ENCODE measurements at regions not wholly inside any gene's neighbourhood (a gene's known extent, or its start where the extent isn't known, plus 50 kb on each side); places are given as distances from the start of the nearest gene placed in this dataset.

DNA sequence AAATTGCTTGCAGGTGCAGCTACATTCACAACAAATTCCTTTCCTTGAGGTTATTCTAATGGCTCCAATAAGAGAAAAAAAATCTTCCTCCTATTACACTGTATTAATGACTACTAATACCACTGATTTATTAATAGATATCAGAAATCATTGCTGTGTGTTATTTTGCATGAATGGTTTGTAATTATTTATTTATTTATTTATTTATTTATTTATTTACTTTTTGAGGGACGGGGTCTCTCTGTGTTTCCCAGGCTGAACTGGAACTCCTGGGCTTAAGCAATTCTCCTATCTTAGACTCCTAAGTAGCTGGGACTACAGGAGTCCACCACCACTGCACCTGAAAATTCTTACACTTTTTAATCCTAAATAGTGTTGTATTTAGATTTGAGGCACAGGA, 390.4 kb downstream of the SI start:
- Histone ChIP-seq H3K4me3 (replicated peaks in 1 of 3) (no peak overlapping the region), H3K36me3 (no peaks in the 10 kb centered on the region), H3K27ac (no peak overlapping the region), H3K27me3 (no peaks in the 10 kb centered on the region), H3K4me1 (no peaks in the 10 kb centered on the region), H3K9me3 (no peaks in the 10 kb centered on the region)
- DNase-seq, result no peak
- intact Hi-C loops (cut with DNase I), result no loop called here
- WGBS, 2 donors, result 67 to 73% methylated on average over 1 of the region's 1 CpG
- TF ChIP-seq POLR2A (IDR thresholded peaks at IDR 0.05), result no peak
- TF ChIP-seq, protein P1, sequence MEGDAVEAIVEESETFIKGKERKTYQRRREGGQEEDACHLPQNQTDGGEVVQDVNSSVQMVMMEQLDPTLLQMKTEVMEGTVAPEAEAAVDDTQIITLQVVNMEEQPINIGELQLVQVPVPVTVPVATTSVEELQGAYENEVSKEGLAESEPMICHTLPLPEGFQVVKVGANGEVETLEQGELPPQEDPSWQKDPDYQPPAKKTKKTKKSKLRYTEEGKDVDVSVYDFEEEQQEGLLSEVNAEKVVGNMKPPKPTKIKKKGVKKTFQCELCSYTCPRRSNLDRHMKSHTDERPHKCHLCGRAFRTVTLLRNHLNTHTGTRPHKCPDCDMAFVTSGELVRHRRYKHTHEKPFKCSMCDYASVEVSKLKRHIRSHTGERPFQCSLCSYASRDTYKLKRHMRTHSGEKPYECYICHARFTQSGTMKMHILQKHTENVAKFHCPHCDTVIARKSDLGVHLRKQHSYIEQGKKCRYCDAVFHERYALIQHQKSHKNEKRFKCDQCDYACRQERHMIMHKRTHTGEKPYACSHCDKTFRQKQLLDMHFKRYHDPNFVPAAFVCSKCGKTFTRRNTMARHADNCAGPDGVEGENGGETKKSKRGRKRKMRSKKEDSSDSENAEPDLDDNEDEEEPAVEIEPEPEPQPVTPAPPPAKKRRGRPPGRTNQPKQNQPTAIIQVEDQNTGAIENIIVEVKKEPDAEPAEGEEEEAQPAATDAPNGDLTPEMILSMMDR (IDR thresholded peaks at IDR 0.05), result no peak

DNA sequence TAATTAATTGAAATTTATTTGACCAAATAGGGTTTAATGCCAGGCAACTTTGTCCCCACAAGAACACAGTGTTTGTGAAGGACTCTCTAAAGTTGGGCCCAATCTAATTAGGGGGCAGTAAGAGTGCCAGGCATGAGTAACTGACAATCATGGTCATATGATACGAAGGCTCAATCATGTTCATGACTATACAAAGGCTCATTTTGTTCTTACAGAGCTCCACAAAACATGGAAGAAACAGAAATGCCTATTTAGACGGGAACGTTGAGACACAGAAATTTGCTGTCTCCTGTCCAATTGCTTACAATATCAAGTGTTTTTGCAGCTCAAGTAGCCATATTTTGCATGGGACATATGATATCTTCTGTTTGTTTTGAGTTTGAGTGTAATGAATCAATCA, 391.1 kb downstream of the SI start:
- DNase-seq, result no peak
- TF ChIP-seq, protein P1 (IDR thresholded peaks at IDR 0.05), result no peak
- TF ChIP-seq POLR2A (IDR thresholded peaks at IDR 0.05), result no peak
- H3K4me1 ChIP-seq, result no peaks in the 10 kb centered on the region
- no peak overlapping the region for H3K4me3 ChIP-seq (replicated peaks in 1 of 3)
- H3K36me3 ChIP-seq, result no peaks in the 10 kb centered on the region
- no peak overlapping the region for H3K27ac ChIP-seq
- intact Hi-C loops (cut with DNase I), result no loop called here
- H3K9me3 ChIP-seq, result no peaks in the 10 kb centered on the region
- WGBS, 2 donors, result 84 to 87% methylated on average over 3 of the region's 3 CpGs
- H3K27me3 ChIP-seq, result no peaks in the 10 kb centered on the region

DNA sequence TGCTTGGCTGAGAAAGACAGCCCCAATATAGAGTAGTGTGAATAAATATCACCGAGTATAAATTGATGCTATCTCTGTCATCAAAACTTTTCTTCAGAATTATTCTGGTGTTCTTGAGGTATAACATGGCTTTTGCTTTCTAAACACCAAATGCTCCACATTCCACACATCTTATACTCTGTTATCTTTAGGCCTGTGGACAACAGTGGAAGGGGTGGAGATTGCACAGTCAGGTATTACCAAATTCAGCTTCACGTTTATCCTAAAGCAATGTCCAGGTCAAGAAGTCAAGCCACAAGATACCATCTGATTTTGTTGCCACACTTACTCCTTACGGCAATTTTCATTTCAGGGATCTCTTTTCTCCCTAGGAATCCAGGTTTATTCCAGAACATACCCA, 394.8 kb downstream of the SI start:
- no peaks in the 10 kb centered on the region for H3K4me1 ChIP-seq
- 42 to 57% methylated on average over 3 of the region's 3 CpGs for WGBS, 2 donors
- no peak overlapping the region for H3K27ac ChIP-seq
- no peak for TF ChIP-seq POLR2A (IDR thresholded peaks at IDR 0.05)
- TF ChIP-seq, protein P1 (IDR thresholded peaks at IDR 0.05), result no peak
- no peak for DNase-seq
- H3K4me3 ChIP-seq (replicated peaks in 1 of 3), result no peak overlapping the region
- intact Hi-C loops (cut with DNase I), result no loop called here
- no peaks in the 10 kb centered on the region for H3K36me3 ChIP-seq
- H3K9me3 ChIP-seq, result no peaks in the 10 kb centered on the region
- H3K27me3 ChIP-seq, result no peaks in the 10 kb centered on the region

DNA sequence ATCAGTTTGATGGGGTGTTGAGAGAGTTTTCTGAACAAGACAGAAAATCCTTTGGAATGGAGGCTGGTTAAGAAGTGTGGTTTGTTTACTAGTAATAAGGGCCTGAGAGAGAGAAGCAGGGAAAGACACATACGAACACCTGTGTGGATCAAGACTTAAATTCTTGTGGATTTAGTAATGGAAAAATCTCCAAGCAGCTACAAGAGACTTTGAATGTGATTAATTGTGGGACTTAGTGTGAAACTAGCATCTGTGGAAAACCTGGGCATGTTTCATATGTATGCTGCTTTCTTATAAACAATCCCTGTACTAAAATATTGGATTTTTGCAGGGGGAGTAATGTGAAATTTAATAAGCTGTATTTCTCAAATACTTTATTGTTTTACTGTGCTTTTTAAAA, 399.1 kb downstream of the SI start:
- no peaks in the 10 kb centered on the region for H3K27me3 ChIP-seq
- H3K4me3 ChIP-seq (replicated peaks in 1 of 3), result no peak overlapping the region
- H3K4me1 ChIP-seq, result no peaks in the 10 kb centered on the region
- intact Hi-C loops (cut with DNase I), result no loop called here
- no peak overlapping the region for H3K27ac ChIP-seq
- no peaks in the 10 kb centered on the region for H3K9me3 ChIP-seq
- TF ChIP-seq, protein P1 (IDR thresholded peaks at IDR 0.05), result no peak
- TF ChIP-seq POLR2A (IDR thresholded peaks at IDR 0.05), result no peak
- H3K36me3 ChIP-seq, result no peaks in the 10 kb centered on the region
- DNase-seq, result no peak
- WGBS, 2 donors, result 70 to 76% methylated on average over 1 of the region's 1 CpG

DNA sequence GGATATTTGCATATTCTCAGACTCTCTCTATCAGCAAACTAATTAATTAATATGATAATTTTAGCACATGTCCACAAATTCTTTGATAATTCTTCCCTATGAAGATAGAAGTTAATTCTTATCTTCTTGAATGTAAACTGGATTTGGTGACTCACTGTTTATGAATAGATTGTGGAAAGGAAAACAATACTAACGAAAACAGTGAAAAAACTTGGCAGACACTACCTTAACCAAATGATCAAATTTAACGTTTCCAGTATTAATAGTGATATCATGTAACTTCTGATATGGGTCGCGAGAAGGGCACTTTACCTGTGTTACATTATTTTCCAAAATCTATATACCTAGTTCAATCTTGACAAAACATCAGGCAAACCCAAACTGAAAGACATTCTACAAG, 401.0 kb downstream of the SI start:
- no peak for DNase-seq
- Histone ChIP-seq H3K9me3 (no peaks in the 10 kb centered on the region), H3K4me3 (replicated peaks in 1 of 3) (no peak overlapping the region), H3K27ac (no peak overlapping the region), H3K4me1 (no peaks in the 10 kb centered on the region), H3K27me3 (no peaks in the 10 kb centered on the region), H3K36me3 (no peaks in the 10 kb centered on the region)
- WGBS, 2 donors, result 85 to 86% methylated on average over 4 of the region's 4 CpGs
- TF ChIP-seq, protein P1 (IDR thresholded peaks at IDR 0.05), result no peak
- TF ChIP-seq POLR2A (IDR thresholded peaks at IDR 0.05), result no peak
- intact Hi-C loops (cut with DNase I), result no loop called here
